Neural progenitor cell (in vitro differentiated cells): ENCODE measurements at regions not wholly inside any gene's neighbourhood (a gene's known extent, or its start where the extent isn't known, plus 50 kb on each side); places are given as distances from the start of the nearest gene placed in this dataset.

Source experiments
- DNase-seq: peaks from one replicate; pipeline ENCODE4 v3.0.0-alpha.2; 2016; ENCODE audit warnings: low spot score
- H2AFZ ChIP-seq: fragments of 200-600 bp; sonication (generic); replicated peaks from 2 replicates; pipeline ENCODE4 v1.6.1; 2016; ENCODE audit warnings: antibody characterized with exemption
- H3F3A ChIP-seq: fragments of 200-600 bp; sonication (generic); 2 replicates; pipeline ENCODE4 v1.6.1; 2016; ENCODE audit warnings: antibody characterized with exemption, low read depth
- H3K27ac ChIP-seq: fragments of 200-600 bp; sonication (generic); 2 replicates; pipeline ENCODE4 v1.5.1; 2016; ENCODE audit warnings: mild to moderate bottlenecking
- H3K27me3 ChIP-seq: fragments of 200-600 bp; sonication (generic); 2 replicates; pipeline ENCODE4 v1.6.1; 2016; ENCODE audit warnings: mild to moderate bottlenecking, moderate library complexity
- H3K36me3 ChIP-seq: fragments of 200-600 bp; sonication (generic); 2 replicates; pipeline ENCODE4 v1.5.1; 2016
- H3K4me1 ChIP-seq: fragments of 200-600 bp; sonication (generic); 2 replicates; pipeline ENCODE4 v1.6.1; 2016; ENCODE audit warnings: mixed run types
- H3K4me2 ChIP-seq: fragments of 200-600 bp; sonication (generic); 2 replicates; pipeline ENCODE4 v1.6.1; 2016
- H3K4me3 ChIP-seq: fragments of 200-600 bp; sonication (generic); 2 replicates; pipeline ENCODE4 v1.5.1; 2016
- H3K79me2 ChIP-seq: fragments of 200-600 bp; sonication (generic); 2 replicates; pipeline ENCODE4 v1.6.1; 2016; ENCODE audit warnings: low read depth
- H3K9ac ChIP-seq: fragments of 200-600 bp; sonication (generic); 2 replicates; pipeline ENCODE4 v1.6.1; 2016
- H3K9me3 ChIP-seq: fragments of 200-600 bp; sonication (generic); 2 replicates; pipeline ENCODE4 v1.5.1; 2016; ENCODE audit warnings: low read depth
- H4K20me1 ChIP-seq: fragments of 200-600 bp; sonication (generic); 2 replicates; pipeline ENCODE4 v1.6.1; 2016; ENCODE audit warnings: low read depth
- H3K27ac Mint-ChIP-seq: 3 replicates; pipeline ENCODE4 v1.8.0; 2021; ENCODE audit warnings: mixed read lengths
- H3K27me3 Mint-ChIP-seq: 2 replicates; pipeline ENCODE4 v1.8.0; 2022; ENCODE audit warnings: low read depth, mild to moderate bottlenecking, inconsistent platforms, moderate library complexity, mixed read lengths; ENCODE audit not compliant: insufficient read depth
- H3K36me3 Mint-ChIP-seq: 3 replicates; pipeline ENCODE4 v1.8.0; 2021; ENCODE audit warnings: mixed read lengths
- H3K4me1 Mint-ChIP-seq: 3 replicates; pipeline ENCODE4 v1.8.0; 2021; ENCODE audit warnings: mixed read lengths
- H3K4me3 Mint-ChIP-seq: 3 replicates; pipeline ENCODE4 v1.8.0; 2021; ENCODE audit warnings: mild to moderate bottlenecking, moderate library complexity, mixed read lengths
- H3K9me3 Mint-ChIP-seq: 3 replicates; pipeline ENCODE4 v1.8.0; 2020; ENCODE audit warnings: mixed read lengths
- EZH2 ChIP-seq: fragments of 200-600 bp; sonication (generic); IDR thresholded peaks from 2 replicates; pipeline ENCODE4 v1.6.1; 2017; ENCODE audit warnings: antibody characterized with exemption, mild to moderate bottlenecking, moderate library complexity
- EZH2phosphoT487 ChIP-seq: fragments of 200-600 bp; sonication (generic); IDR thresholded peaks from 2 replicates; pipeline ENCODE4 v1.6.1; 2017; ENCODE audit warnings: antibody characterized with exemption
- TF ChIP-seq, protein P1 (sequence below): fragments of 200-600 bp; sonication (generic); IDR thresholded peaks from 2 replicates; pipeline ENCODE4 v1.5.1; 2017; ENCODE audit warnings: antibody characterized with exemption, mild to moderate bottlenecking

DNA sequence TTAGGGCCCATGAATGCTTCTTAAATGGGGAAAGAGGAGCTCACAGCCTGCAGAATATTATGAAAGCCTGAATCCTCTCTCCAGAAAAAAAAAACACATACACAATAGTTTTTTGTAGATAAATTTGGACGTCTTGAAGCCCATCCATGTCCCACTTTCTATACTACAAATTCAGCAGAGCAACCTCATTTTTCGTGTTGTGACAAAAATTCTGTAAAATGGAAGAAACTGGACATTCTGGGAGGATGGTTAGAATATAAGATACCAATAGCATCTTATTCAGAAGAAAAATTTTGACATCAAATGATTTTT, 102.1 kb downstream of the ZNF281 start:
- Histone ChIP-seq H3K27ac (no peak overlapping the region), H3K4me3 (no peak overlapping the region), H3F3A (no peaks in the 10 kb centered on the region), H3K27me3 (peaks cover 26% of the 10 kb centered on the region), H4K20me1 (no peaks in the 10 kb centered on the region), H3K79me2 (no peaks in the 10 kb centered on the region), H3K9ac (no peak overlapping the region), H3K4me2 (no peak overlapping the region), H3K4me1 (peaks cover 4% of the 10 kb centered on the region), H2AFZ (no peak overlapping the region), H3K9me3 (no peaks in the 10 kb centered on the region), H3K36me3 (no peaks in the 10 kb centered on the region)
- Mint-ChIP-seq H3K36me3 (no peaks in the 10 kb centered on the region), H3K4me1 (peaks cover 20% of the 10 kb centered on the region), H3K27ac (no peak overlapping the region), H3K27me3 (peaks cover 9% of the 10 kb centered on the region), H3K4me3 (no peak overlapping the region), H3K9me3 (no peaks in the 10 kb centered on the region)
- TF ChIP-seq, protein P1, sequence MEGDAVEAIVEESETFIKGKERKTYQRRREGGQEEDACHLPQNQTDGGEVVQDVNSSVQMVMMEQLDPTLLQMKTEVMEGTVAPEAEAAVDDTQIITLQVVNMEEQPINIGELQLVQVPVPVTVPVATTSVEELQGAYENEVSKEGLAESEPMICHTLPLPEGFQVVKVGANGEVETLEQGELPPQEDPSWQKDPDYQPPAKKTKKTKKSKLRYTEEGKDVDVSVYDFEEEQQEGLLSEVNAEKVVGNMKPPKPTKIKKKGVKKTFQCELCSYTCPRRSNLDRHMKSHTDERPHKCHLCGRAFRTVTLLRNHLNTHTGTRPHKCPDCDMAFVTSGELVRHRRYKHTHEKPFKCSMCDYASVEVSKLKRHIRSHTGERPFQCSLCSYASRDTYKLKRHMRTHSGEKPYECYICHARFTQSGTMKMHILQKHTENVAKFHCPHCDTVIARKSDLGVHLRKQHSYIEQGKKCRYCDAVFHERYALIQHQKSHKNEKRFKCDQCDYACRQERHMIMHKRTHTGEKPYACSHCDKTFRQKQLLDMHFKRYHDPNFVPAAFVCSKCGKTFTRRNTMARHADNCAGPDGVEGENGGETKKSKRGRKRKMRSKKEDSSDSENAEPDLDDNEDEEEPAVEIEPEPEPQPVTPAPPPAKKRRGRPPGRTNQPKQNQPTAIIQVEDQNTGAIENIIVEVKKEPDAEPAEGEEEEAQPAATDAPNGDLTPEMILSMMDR, result no peak
- TF ChIP-seq EZH2phosphoT487, result no peak
- TF ChIP-seq EZH2, result no peak
- DNase-seq, result no peak

DNA sequence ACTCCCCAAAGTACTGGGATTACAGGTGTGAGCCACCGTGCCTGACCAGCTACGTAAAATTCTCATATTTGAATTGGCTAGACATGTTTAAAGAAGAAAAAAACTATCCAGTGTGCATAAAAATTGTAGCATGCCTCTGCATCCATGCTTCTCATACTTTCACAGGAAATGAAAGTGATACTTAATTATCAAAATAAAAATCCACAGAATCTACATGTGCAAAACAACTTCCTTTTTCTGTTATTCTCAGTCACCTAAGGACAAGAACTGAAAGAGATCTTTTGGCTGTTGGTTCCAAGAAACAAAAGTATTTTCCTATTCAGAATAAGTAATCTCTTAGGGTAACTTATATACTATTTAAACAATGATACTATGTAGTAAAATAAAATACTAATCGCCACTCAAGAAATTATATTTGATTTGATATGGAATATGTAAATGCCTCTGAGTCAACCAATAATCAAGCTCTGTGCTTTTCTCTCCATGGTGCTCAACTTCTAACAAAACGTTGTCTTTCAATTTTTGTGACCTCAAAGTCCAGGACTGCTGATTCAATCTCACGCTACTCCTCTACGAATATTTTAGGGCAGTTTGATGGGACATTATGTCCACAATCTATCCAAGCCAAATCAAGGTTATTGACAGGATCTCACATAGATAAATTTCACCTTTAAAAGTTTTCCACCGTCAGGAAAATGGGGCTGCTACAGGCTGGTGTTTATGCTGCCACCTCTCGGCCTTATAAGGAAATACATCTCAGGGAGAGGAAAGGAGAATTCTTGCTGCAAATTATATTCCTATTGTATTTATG, 102.7 kb downstream of the ZNF281 start:
- TF ChIP-seq, protein P1, result peak; percentile 89
- no peak for TF ChIP-seq EZH2
- Histone ChIP-seq H3K4me1 (peaks cover 6% of the 10 kb centered on the region), H3K4me3 (no peak overlapping the region), H2AFZ (no peak overlapping the region), H3K79me2 (no peaks in the 10 kb centered on the region), H3K9me3 (no peaks in the 10 kb centered on the region), H3K27ac (no peak overlapping the region), H3F3A (no peaks in the 10 kb centered on the region), H3K9ac (no peak overlapping the region), H4K20me1 (no peaks in the 10 kb centered on the region), H3K4me2 (no peak overlapping the region), H3K27me3 (peaks cover 31% of the 10 kb centered on the region), H3K36me3 (no peaks in the 10 kb centered on the region)
- Mint-ChIP-seq H3K9me3 (no peaks in the 10 kb centered on the region), H3K27me3 (peaks cover 14% of the 10 kb centered on the region), H3K4me1 (peaks cover 24% of the 10 kb centered on the region), H3K4me3 (no peak overlapping the region), H3K36me3 (no peaks in the 10 kb centered on the region), H3K27ac (no peak overlapping the region)
- peak; percentile 49 for DNase-seq

DNA sequence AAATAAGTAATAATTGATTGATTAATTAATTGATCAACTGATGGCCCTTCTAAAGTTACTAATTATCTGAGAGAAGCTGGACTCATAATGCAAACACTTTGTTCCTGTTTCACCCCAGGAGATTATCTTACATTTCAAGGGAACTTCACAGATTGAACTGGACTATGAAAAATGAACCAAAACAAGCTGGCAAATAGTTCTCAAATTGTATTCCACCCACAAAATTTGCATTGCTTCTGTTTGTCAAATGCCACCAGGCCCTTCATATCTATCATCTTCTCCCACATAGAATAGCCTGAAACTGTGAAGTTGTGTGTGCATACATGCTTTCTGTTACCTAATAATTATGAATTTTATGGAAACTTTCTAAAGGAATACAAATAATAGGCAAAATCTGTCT, 104.0 kb downstream of the ZNF281 start:
- Mint-ChIP-seq H3K36me3 (no peaks in the 10 kb centered on the region), H3K4me3 (no peak overlapping the region), H3K4me1 (peaks cover 24% of the 10 kb centered on the region), H3K27me3 (peaks cover 25% of the 10 kb centered on the region), H3K27ac (no peak overlapping the region), H3K9me3 (no peaks in the 10 kb centered on the region)
- no peak overlapping the region for H3K4me2 ChIP-seq
- no peak overlapping the region for H3K9ac ChIP-seq
- no peaks in the 10 kb centered on the region for H3K36me3 ChIP-seq
- no peaks in the 10 kb centered on the region for H3K79me2 ChIP-seq
- TF ChIP-seq, protein P1, result no peak
- TF ChIP-seq EZH2 (no peak), EZH2phosphoT487 (no peak)
- no peaks in the 10 kb centered on the region for H4K20me1 ChIP-seq
- no peak overlapping the region for H3K4me3 ChIP-seq
- H3F3A ChIP-seq, result no peaks in the 10 kb centered on the region
- peaks cover 6% of the 10 kb centered on the region for H3K4me1 ChIP-seq
- no peak for DNase-seq
- no peaks in the 10 kb centered on the region for H3K9me3 ChIP-seq
- H3K27me3 ChIP-seq, result peaks cover 45% of the 10 kb centered on the region
- no peak overlapping the region for H3K27ac ChIP-seq
- no peak overlapping the region for H2AFZ ChIP-seq
